Hepatocyte (in vitro differentiated cells): ENCODE measurements at regions not wholly inside any gene's neighbourhood (a gene's known extent, or its start where the extent isn't known, plus 50 kb on each side); places are given as distances from the start of the nearest gene placed in this dataset.
A peak's percentile ranks its signal among the peaks of the same experiment; 100 is the strongest.

Experiments used
- DNase-seq: peaks from one replicate; pipeline ENCODE4 v3.0.0-alpha.2; 2016; ENCODE audit warnings: low spot score
- H2AFZ ChIP-seq: fragments of 200-600 bp; sonication (generic); 2 replicates; pipeline ENCODE4 v1.6.0; 2016; ENCODE audit warnings: antibody characterized with exemption, mild to moderate bottlenecking
- H3K27ac ChIP-seq: fragments of 200-600 bp; sonication (generic); 2 replicates; pipeline ENCODE4 v1.5.1; 2016; ENCODE audit warnings: mild to moderate bottlenecking
- H3K27me3 ChIP-seq: fragments of 200-600 bp; sonication (generic); 2 replicates; pipeline ENCODE4 v1.6.1; 2016
- H3K36me3 ChIP-seq: fragments of 200-600 bp; sonication (generic); replicated peaks from 2 replicates; pipeline ENCODE4 v1.5.1; 2016; ENCODE audit warnings: low read depth; ENCODE audit not compliant: insufficient read depth
- H3K4me1 ChIP-seq: fragments of 200-600 bp; sonication (generic); 2 replicates; pipeline ENCODE4 v1.5.1; 2016; ENCODE audit warnings: mild to moderate bottlenecking, moderate library complexity; ENCODE audit not compliant: insufficient read depth
- H3K4me2 ChIP-seq: fragments of 200-600 bp; sonication (generic); 2 replicates; pipeline ENCODE4 v1.6.0; 2016
- H3K4me3 ChIP-seq: fragments of 200-600 bp; sonication (generic); 2 replicates; pipeline ENCODE4 v1.5.1; 2016; ENCODE audit warnings: mild to moderate bottlenecking
- H3K79me2 ChIP-seq: fragments of 200-600 bp; sonication (generic); 2 replicates; pipeline ENCODE4 v1.6.0; 2017; ENCODE audit warnings: mild to moderate bottlenecking
- H3K9me2 ChIP-seq: fragments of 200-600 bp; sonication (generic); replicated peaks from 2 replicates; pipeline ENCODE4 v1.6.0; 2017; ENCODE audit warnings: mild to moderate bottlenecking; ENCODE audit not compliant: insufficient read depth
- H3K9me3 ChIP-seq: fragments of 200-600 bp; sonication (generic); 2 replicates; pipeline ENCODE4 v1.5.1; 2016; ENCODE audit warnings: low read depth, mild to moderate bottlenecking
- H4K20me1 ChIP-seq: fragments of 200-600 bp; sonication (generic); 2 replicates; pipeline ENCODE4 v1.6.0; 2016; ENCODE audit warnings: mild to moderate bottlenecking; ENCODE audit not compliant: insufficient read depth, poor library complexity, severe bottlenecking
- CTCF ChIP-seq: fragments of 200-600 bp; sonication (generic); IDR thresholded peaks from 2 replicates; pipeline ENCODE4 v1.5.1; 2016; ENCODE audit warnings: antibody characterized with exemption, mild to moderate bottlenecking; ENCODE audit not compliant: poor library complexity
- EZH2 ChIP-seq: fragments of 200-600 bp; sonication (generic); IDR thresholded peaks from 2 replicates; pipeline ENCODE4 v1.6.1; 2016; ENCODE audit warnings: antibody characterized with exemption, mild to moderate bottlenecking, borderline replicate concordance
- EZH2phosphoT487 ChIP-seq: fragments of 200-600 bp; sonication (generic); IDR thresholded peaks from one replicate; pipeline ENCODE4 v1.6.1; 2018; ENCODE audit warnings: antibody characterized with exemption, mild to moderate bottlenecking, low read depth, moderate library complexity; ENCODE audit not compliant: unreplicated experiment, severe bottlenecking
- WGBS: methylation state at CpG from one replicate; pipeline ENCODE4 v1.1.6; 2016; ENCODE audit warnings: low lambda C conversion rate; ENCODE audit errors: missing lambda C conversion rate; 5-methylcytosine and 5-hydroxymethylcytosine counted together

- Histone ChIP-seq H3K36me3 (no peaks in the 10 kb centered on the region), H4K20me1 (no peaks in the 10 kb centered on the region), H3K27me3 (no peaks in the 10 kb centered on the region), H2AFZ (no peak overlapping the region), H3K4me3 (no peak overlapping the region), H3K9me2 (no peaks in the 10 kb centered on the region), H3K4me2 (no peak overlapping the region), H3K9me3 (no peaks in the 10 kb centered on the region), H3K4me1 (no peaks in the 10 kb centered on the region), H3K79me2 (no peaks in the 10 kb centered on the region), H3K27ac (no peak overlapping the region)
- 90% methylated on average over 4 of the region's 4 CpGs for WGBS
- DNase-seq, result no peak
- TF ChIP-seq CTCF, result no peak
- TF ChIP-seq EZH2, result no peak
- no peak for TF ChIP-seq EZH2phosphoT487
Observed at GRCh38 chr7:142422621-142423020, 164.8 kb upstream of the PRSS58 start.

- no peak overlapping the region for H2AFZ ChIP-seq
- H3K4me2 ChIP-seq, result no peak overlapping the region
- H3K36me3 ChIP-seq, result no peaks in the 10 kb centered on the region
- whole genome bisulfite sequencing, result 60% methylated on average over 5 of the region's 5 CpGs
- no peaks in the 10 kb centered on the region for H3K79me2 ChIP-seq
- H3K9me2 ChIP-seq, result no peaks in the 10 kb centered on the region
- no peak overlapping the region for H3K4me3 ChIP-seq
- H3K4me1 ChIP-seq, result no peaks in the 10 kb centered on the region
- no peaks in the 10 kb centered on the region for H4K20me1 ChIP-seq
- TF ChIP-seq EZH2phosphoT487 (no peak), CTCF (peak; percentile 18), EZH2 (no peak)
- no peaks in the 10 kb centered on the region for H3K9me3 ChIP-seq
- DNase-seq, result peak; percentile 18
- H3K27me3 ChIP-seq, result no peaks in the 10 kb centered on the region
- no peak overlapping the region for H3K27ac ChIP-seq
Observed at GRCh38 chr7:142420554-142421362, 162.9 kb upstream of the PRSS58 start.

GRCh38 chr7:142418326-142418725, 160.5 kb upstream of the PRSS58 start:
- Histone ChIP-seq H3K4me3 (no peak overlapping the region), H2AFZ (no peak overlapping the region), H3K4me2 (no peak overlapping the region), H3K27ac (no peak overlapping the region), H3K27me3 (no peaks in the 10 kb centered on the region), H3K36me3 (no peaks in the 10 kb centered on the region), H3K9me3 (no peaks in the 10 kb centered on the region), H3K79me2 (no peaks in the 10 kb centered on the region), H4K20me1 (no peaks in the 10 kb centered on the region), H3K4me1 (no peaks in the 10 kb centered on the region), H3K9me2 (no peaks in the 10 kb centered on the region)
- WGBS, result 79% methylated on average over 4 of the region's 4 CpGs
- no peak for DNase-seq
- TF ChIP-seq EZH2phosphoT487 (no peak), CTCF (no peak), EZH2 (no peak)
